IgD-negative memory B cell (primary cell): ENCODE measurements at regions not wholly inside any gene's neighbourhood (a gene's known extent, or its start where the extent isn't known, plus 50 kb on each side); places are given as distances from the start of the nearest gene placed in this dataset.

ENCODE experiments used
- H3K27ac Mint-ChIP-seq, 3 donors: one replicate each; pipeline ENCODE4 v1.8.0; 2020 to 2022; ENCODE audit warnings: mild to moderate bottlenecking in 3 of 3, mixed read lengths in 3 of 3, moderate library complexity in 1 of 3
- H3K27me3 Mint-ChIP-seq: one replicate; pipeline ENCODE4 v1.8.0; 2021; ENCODE audit warnings: mixed read lengths
- H3K36me3 Mint-ChIP-seq: one replicate; pipeline ENCODE4 v1.8.0; 2020; ENCODE audit warnings: mild to moderate bottlenecking, mixed read lengths
- H3K4me1 Mint-ChIP-seq, 3 donors: one replicate each; pipeline ENCODE4 v1.8.0; 2020 to 2022; ENCODE audit warnings: mixed read lengths in 3 of 3, mild to moderate bottlenecking in 1 of 3
- H3K4me3 Mint-ChIP-seq, 4 donors: one replicate each; pipeline ENCODE4 v1.8.0; 2020 to 2022; ENCODE audit warnings: mild to moderate bottlenecking in 4 of 4, mixed read lengths in 4 of 4, moderate library complexity in 3 of 4
- H3K9me3 Mint-ChIP-seq, 3 donors: one replicate each; pipeline ENCODE4 v1.8.0; 2020 to 2021; ENCODE audit warnings: mixed read lengths in 3 of 3, mild to moderate bottlenecking in 1 of 3

DNA sequence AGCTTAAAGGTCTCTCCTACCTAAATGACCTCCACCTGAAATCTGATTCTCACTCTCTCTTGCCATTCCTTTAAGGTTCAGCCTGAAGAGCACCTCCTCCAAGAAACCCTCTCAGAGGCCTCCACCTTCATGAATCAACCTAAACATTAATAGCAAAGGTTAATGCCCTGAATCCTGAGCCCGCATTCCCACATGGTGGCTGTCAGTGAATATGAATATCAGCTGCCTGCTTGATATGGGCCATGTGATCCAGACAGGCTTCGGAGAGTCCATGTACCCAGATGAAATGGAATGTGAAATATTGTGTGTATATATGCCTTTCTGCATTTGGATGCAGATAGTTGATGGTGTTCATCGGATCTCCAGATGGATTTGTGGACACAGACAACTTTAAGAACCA, 317.5 kb downstream of the TOX3 start:
- H3K36me3 Mint-ChIP-seq = no peaks in the 10 kb centered on the region
- H3K4me3 Mint-ChIP-seq = no peak overlapping the region
- peaks cover 1% of the 10 kb centered on the region for H3K27me3 Mint-ChIP-seq
- H3K27ac Mint-ChIP-seq = no peak overlapping the region
- H3K9me3 Mint-ChIP-seq = peaks cover 1 to 4% (median 2%) of the 10 kb centered on the region in 3 donors
- H3K4me1 Mint-ChIP-seq = no peaks in the 10 kb centered on the region

DNA sequence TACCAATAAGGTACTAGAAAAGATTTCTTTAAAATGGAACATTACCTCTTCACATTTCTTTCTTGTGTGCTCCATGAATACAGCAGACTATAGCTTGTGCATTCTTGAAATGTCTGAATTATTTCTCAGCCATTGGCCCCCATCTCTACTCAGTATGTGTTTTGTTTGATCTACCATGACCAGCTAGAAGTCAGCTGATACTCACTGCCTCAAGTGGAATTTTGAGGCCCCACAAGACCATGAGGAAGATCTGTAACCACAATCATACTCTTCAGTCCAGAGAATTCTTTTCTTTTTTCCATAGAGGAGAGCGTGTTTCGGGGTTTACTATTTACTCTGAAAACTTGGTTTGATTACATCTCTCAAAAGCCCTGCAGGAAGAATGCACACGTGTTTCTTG, 319.1 kb downstream of the TOX3 start:
- H3K27me3 Mint-ChIP-seq = peaks cover 1% of the 10 kb centered on the region
- no peaks in the 10 kb centered on the region for H3K36me3 Mint-ChIP-seq

DNA sequence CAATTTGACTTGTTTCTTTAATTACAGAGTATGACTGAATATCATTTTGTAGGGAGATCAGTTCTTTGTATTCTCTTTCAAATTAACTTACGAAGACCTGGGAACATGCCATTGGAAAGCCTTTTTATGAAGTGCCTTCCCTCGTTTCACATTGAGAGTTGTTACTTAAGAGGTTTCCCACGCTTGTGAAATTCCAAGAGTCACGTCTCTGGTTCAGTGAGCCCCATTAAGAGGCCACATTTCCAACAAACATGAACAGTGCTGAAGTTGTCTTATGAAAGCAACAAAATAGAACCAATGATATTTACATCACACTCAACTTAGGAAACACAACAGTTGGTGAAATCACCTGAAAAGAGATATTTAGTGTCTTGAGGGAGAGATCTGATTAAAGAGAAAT, 334.1 kb downstream of the TOX3 start:
- no peaks in the 10 kb centered on the region for H3K27me3 Mint-ChIP-seq
- no peaks in the 10 kb centered on the region for H3K36me3 Mint-ChIP-seq
- H3K9me3 Mint-ChIP-seq = peaks cover 3 to 6% (median 4%) of the 10 kb centered on the region in 3 donors
- no peaks in the 10 kb centered on the region for H3K4me1 Mint-ChIP-seq
- H3K4me3 Mint-ChIP-seq = no peak overlapping the region
- no peak overlapping the region for H3K27ac Mint-ChIP-seq

More for the DNA sequence above, 319.1 kb downstream of the TOX3 start:
- no peak overlapping the region for H3K27ac Mint-ChIP-seq
- H3K9me3 Mint-ChIP-seq = peaks cover 0 to 3% (median 2%) of the 10 kb centered on the region in 3 donors
- no peak overlapping the region for H3K4me3 Mint-ChIP-seq
- no peaks in the 10 kb centered on the region for H3K4me1 Mint-ChIP-seq

DNA sequence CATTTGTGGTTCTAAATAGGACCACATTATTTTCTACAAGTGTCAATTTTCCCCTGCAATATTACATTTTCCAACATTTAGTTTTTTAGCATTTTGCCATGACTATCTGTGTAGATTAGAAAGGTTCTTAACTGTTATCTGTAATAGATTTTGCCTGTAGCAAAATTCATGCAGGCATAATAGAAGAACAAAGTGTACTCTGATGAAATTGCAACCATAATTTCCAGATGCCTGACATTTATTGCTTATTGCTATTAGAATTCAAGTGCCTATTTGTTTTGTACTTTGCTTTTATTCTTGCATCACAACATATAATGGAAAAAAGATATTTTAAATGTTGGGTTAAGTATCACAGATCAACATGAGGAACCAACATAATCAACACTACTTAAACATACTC, 337.7 kb downstream of the TOX3 start:
- Mint-ChIP-seq H3K4me3 (no peak overlapping the region), H3K27ac (no peak overlapping the region), H3K9me3 (peaks cover 0 to 9% (median 4%) of the 10 kb centered on the region in 3 donors), H3K4me1 (no peaks in the 10 kb centered on the region), H3K27me3 (no peaks in the 10 kb centered on the region), H3K36me3 (no peaks in the 10 kb centered on the region)

DNA sequence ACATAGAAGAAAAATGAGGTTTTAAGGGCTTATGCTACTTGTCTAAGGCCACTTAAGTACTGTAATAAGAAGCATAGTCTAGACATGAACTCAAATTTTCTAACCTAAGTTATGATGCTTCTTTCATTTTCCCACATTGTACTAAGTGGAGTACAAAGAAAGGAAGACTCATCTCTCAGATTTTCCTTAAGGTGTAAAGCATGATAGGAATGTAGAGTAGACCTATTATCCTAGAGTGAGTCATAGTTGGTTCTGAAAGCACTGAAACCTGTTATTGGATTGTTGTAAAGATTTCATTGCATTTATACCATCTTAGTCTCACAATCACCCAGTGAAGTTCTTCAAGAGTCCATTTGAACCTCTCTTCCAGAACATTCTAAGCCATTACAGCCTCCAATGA, 343.8 kb downstream of the TOX3 start:
- no peak overlapping the region for H3K27ac Mint-ChIP-seq
- peaks cover 0 to 8% (median 6%) of the 10 kb centered on the region in 3 donors for H3K9me3 Mint-ChIP-seq
- no peaks in the 10 kb centered on the region for H3K27me3 Mint-ChIP-seq
- H3K4me1 Mint-ChIP-seq = no peaks in the 10 kb centered on the region
- H3K4me3 Mint-ChIP-seq = no peak overlapping the region
- no peaks in the 10 kb centered on the region for H3K36me3 Mint-ChIP-seq

DNA sequence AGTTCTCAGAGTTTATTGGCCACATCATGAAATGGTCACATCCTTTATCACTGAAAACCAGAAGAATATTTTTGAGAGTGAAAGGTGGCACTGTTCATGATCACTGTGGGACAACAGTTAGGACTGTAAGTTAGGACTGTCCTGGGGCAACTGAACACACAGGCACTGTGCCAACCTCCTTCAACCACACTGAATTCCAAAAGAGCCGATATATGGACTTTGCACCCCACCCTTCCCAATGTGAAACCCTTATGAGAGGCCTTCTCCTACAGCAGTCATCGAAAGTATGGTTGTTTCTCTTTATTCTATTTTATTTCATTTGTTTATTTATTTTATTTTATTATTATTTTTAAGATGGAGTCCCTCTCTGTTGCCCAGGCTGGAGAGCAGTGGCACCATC, 353.5 kb downstream of the TOX3 start:
- Mint-ChIP-seq H3K4me1 (peaks cover 0 to 2% (median 0%) of the 10 kb centered on the region in 3 donors), H3K27me3 (no peaks in the 10 kb centered on the region), H3K9me3 (no peaks in the 10 kb centered on the region), H3K4me3 (no peak overlapping the region), H3K36me3 (no peaks in the 10 kb centered on the region), H3K27ac (no peak overlapping the region)

DNA sequence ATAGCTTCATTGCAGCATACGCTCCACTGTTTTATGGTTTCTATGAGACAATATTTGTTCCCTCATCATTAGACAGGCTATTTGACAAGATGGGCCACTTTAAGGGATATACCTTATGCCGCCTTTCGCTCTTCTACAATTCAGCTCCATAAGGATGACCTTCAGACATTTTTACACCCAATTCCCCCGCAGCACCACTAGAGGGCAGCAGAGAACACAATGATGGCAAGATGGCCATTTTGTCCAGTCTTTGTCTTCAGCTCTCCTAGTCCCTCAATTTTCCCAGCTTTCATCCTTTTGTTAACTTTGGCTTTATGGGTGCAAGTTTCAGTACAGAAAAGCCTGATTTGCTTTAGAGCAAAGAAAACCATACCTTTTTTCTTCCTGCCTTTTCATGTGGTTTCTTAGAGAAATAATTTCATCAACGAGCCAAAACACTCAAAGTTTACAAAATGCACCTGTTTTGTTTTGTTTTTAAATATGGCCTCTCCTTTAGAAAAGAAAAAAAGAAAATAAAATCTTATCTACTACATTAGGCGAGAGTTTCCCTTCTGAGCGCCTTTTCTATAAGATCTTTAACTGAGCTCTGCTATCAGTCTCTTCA, 355.3 kb downstream of the TOX3 start:
- Mint-ChIP-seq H3K27ac (no peak overlapping the region), H3K9me3 (no peaks in the 10 kb centered on the region), H3K36me3 (no peaks in the 10 kb centered on the region), H3K4me1 (peaks cover 0 to 2% (median 0%) of the 10 kb centered on the region in 3 donors), H3K4me3 (no peak overlapping the region), H3K27me3 (peaks cover 2% of the 10 kb centered on the region)

DNA sequence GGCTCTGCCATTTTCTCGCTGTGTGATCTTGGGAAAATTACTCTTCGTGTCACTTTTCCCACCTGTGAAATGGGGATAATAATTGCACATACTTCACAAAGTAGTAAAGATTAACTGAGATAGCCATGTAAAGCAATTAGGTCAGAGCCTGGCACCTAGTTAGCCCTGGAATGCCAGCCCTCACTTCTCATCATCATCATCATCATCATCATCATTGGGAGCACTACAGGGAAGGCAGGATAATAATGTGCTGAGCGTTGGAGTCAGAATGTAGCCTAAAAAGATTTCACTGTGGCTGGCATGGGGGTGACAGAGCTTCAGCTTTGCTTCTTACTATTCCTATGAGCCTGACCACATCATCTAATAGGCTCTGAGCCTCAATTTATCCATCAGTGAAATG, 362.6 kb downstream of the TOX3 start:
- Mint-ChIP-seq H3K27me3 (peaks cover 2% of the 10 kb centered on the region), H3K4me1 (no peaks in the 10 kb centered on the region), H3K36me3 (no peaks in the 10 kb centered on the region)

DNA sequence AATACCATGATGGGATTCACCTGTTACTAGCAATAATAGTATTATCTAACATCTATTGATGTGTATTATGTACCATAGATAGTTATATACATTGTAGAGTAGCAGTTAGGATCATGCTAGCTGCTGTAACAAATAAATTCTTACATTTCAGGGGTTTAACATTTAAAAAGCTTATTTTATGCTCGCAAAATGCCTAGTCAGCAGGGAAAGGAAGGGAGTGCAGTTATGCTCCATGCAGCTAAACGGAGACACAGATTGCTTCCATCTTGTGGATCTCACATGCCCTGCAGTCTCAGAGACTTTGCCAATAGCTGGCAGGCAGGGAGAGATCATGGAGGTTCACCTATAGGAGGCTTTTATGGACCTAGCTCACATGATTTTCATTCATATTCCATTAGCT, 364.1 kb downstream of the TOX3 start:
- no peak overlapping the region for H3K27ac Mint-ChIP-seq
- H3K27me3 Mint-ChIP-seq = peaks cover 2% of the 10 kb centered on the region
- H3K36me3 Mint-ChIP-seq = no peaks in the 10 kb centered on the region
- no peaks in the 10 kb centered on the region for H3K4me1 Mint-ChIP-seq
- H3K4me3 Mint-ChIP-seq = no peak overlapping the region
- peaks cover 0 to 1% (median 0%) of the 10 kb centered on the region in 3 donors for H3K9me3 Mint-ChIP-seq

More for the DNA sequence above, 362.6 kb downstream of the TOX3 start:
- H3K27ac Mint-ChIP-seq = no peak overlapping the region
- H3K9me3 Mint-ChIP-seq = peaks cover 0 to 1% (median 0%) of the 10 kb centered on the region in 3 donors
- no peak overlapping the region for H3K4me3 Mint-ChIP-seq

DNA sequence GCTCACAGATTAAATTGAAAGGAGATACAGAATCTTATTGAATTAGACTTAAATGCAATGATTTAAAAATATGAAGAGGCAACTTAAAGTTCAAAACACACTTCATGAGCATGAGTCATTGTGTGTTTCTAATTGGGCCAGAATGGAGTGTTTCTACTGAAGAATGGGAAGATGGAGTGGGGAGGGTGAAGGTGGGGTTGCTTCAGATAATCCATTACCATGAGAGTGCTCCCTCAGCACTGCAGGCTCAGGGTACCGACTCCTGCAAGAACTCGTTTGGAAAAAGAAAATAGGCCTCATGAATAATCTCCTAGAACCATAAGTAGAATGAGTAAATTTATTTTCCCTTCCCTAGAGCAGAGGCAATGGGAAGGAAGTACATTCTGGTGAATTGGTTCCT, 372.8 kb downstream of the TOX3 start:
- Mint-ChIP-seq H3K27ac (no peak overlapping the region), H3K4me1 (no peaks in the 10 kb centered on the region), H3K36me3 (no peaks in the 10 kb centered on the region), H3K9me3 (no peaks in the 10 kb centered on the region), H3K27me3 (no peaks in the 10 kb centered on the region), H3K4me3 (no peak overlapping the region)

DNA sequence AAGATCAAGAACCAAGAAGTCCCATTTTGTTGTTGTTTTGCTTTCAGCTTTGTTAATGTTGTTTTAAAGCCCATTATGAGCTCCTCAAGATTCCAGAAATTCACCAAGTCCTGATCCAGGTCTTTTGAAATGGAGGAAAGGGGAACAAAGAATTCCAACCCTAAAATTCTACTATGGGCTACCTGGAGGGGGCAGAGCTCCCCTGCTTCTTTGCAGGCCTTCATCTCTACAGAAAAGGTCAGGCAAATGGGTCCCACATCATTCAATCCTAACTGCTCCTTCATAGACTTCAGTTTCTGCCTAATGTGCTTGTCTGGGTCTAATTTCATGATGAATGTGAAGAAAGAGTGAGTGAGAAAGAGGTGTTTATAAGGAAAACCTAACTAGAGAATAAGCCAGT, 375.5 kb downstream of the TOX3 start:
- Mint-ChIP-seq H3K9me3 (no peaks in the 10 kb centered on the region), H3K4me3 (no peak overlapping the region), H3K4me1 (peaks cover 0 to 1% (median 0%) of the 10 kb centered on the region in 3 donors), H3K27me3 (no peaks in the 10 kb centered on the region), H3K36me3 (no peaks in the 10 kb centered on the region), H3K27ac (no peak overlapping the region)

DNA sequence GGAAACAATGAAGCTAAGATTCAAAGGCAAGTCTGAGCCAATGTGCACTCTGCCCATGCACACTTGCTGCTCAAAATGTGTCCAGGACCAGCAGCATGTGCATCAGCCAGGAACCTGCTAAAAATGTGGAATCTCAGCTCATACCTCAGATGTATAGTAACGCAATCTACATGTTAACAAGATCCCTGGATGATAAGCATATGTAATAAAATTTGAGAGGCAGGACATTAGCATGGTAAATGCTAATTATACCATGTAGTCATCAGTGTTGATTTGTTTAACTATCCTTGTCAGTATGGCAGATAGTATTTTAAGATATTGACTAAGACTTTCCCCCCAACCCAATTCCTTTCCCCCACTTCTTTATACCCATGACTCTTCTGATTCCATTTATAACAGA, 379.6 kb downstream of the TOX3 start:
- H3K27ac Mint-ChIP-seq = no peak overlapping the region
- no peaks in the 10 kb centered on the region for H3K27me3 Mint-ChIP-seq
- H3K9me3 Mint-ChIP-seq = no peaks in the 10 kb centered on the region
- H3K4me3 Mint-ChIP-seq = no peak overlapping the region
- no peaks in the 10 kb centered on the region for H3K36me3 Mint-ChIP-seq
- peaks cover 0 to 1% (median 0%) of the 10 kb centered on the region in 3 donors for H3K4me1 Mint-ChIP-seq

DNA sequence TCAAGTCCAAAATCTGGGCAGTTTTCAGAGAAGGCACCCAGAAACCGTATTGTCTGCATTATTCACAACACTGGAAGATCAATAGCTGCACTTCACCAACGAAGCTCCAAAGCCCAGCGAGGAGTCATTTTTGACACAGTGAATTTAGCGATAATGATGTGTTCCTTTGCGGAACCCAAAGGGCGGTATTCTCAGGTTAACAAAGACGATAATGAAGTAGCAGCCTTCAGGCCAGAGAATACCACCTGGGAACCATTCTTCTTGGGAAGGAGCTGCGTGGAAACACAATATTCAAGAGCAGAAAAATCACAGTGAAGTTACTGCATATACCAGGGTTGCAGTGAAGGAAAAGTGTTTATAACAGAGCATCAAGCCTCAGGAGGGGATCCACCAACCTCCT, 381.0 kb downstream of the TOX3 start:
- Mint-ChIP-seq H3K4me3 (no peak overlapping the region), H3K27me3 (no peaks in the 10 kb centered on the region), H3K9me3 (no peaks in the 10 kb centered on the region), H3K4me1 (peaks cover 0 to 1% (median 0%) of the 10 kb centered on the region in 3 donors), H3K36me3 (no peaks in the 10 kb centered on the region), H3K27ac (no peak overlapping the region)

DNA sequence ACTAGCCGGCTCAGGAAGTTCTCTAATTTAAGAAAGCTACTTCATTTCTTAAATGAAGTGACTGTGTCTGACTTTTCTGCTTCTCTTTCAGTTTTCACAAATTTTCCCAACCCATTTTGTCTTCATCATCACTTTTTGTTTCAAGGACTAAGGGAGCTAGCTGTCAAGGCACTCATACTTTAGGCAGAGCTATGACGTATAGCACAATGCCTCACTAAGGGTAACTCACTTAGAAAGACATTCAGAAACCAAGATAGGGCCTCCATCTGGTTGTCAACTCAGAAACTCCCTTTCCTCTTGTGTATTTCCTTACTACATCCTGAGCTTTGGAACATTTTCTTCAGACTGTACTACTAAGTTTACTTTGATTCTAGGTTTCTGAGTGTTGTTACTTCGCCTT, 397.9 kb downstream of the TOX3 start:
- Mint-ChIP-seq H3K9me3 (peaks cover 0 to 28% (median 0%) of the 10 kb centered on the region in 3 donors), H3K4me1 (no peaks in the 10 kb centered on the region), H3K27me3 (no peaks in the 10 kb centered on the region), H3K4me3 (no peak overlapping the region), H3K36me3 (no peaks in the 10 kb centered on the region), H3K27ac (no peak overlapping the region)

DNA sequence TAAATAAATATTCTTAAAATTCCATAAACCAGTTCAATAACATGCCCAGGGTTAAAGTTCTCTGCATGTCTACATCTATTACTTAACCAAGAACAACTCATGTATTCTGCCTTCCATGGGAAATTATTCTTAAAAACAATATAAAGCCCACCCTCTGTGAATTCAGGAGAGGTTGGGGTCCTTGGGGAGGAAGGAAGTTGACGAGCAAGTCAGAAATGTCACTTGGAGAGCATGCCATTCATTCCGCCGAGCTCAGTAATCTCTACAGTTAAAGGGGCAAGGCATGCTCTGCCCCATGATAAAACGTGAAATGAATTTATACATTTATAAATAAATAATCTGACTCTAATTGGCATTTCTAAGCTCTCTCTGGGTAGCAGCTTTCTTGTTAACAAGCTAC, 405.1 kb downstream of the TOX3 start:
- Mint-ChIP-seq H3K36me3 (peaks cover 3% of the 10 kb centered on the region), H3K4me1 (no peaks in the 10 kb centered on the region)

DNA sequence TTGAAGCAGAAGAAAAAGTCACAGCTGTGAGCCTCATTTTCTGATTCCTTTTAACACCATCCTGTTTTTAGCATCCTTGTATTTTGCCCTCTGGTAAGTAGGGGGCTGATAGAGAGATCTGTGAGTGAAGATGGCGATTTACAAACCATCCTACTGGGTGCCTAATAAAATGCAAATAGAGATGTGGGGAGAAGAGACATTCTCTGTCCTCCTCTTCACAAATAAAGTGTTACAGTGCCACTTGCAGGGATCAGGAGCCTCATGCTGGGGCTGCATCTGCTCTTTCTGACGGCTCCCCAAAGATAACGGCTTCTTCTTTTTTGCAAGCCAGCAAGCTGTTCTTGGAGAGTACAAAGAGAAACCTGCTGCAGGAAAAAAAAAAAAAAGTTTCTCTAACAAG, 418.6 kb downstream of the TOX3 start:
- Mint-ChIP-seq H3K4me1 (no peaks in the 10 kb centered on the region), H3K36me3 (no peaks in the 10 kb centered on the region), H3K27me3 (no peaks in the 10 kb centered on the region), H3K9me3 (peaks cover under 1 to 22% (median 5%) of the 10 kb centered on the region in 3 donors), H3K4me3 (no peak overlapping the region), H3K27ac (no peak overlapping the region)

More for the DNA sequence above, 405.1 kb downstream of the TOX3 start:
- H3K27ac Mint-ChIP-seq = no peak overlapping the region
- H3K27me3 Mint-ChIP-seq = no peaks in the 10 kb centered on the region
- H3K9me3 Mint-ChIP-seq = peaks cover 0 to 21% (median 6%) of the 10 kb centered on the region in 3 donors
- no peak overlapping the region for H3K4me3 Mint-ChIP-seq
